AG10803 (cell line): ENCODE measurements at regions not wholly inside any gene's neighbourhood (a gene's known extent, or its start where the extent isn't known, plus 50 kb on each side); places are given as distances from the start of the nearest gene placed in this dataset.

Experiments used
- DNase-seq: peaks from one replicate; pipeline ENCODE4 v3.0.0; 2010; ENCODE audit warnings: low read depth
- H3K4me3 ChIP-seq: 2 replicates; pipeline ENCODE4 v1.5.1; 2011; ENCODE audit warnings: mild to moderate bottlenecking, low read length, control low read depth
- CTCF ChIP-seq: conservative IDR thresholded peaks from 2 replicates; pipeline ENCODE4 v1.5.1; 2011; ENCODE audit warnings: mild to moderate bottlenecking, low read length, control low read depth, inconsistent platforms

- no peak for DNase-seq
- H3K4me3 ChIP-seq, result no peak overlapping the region
- TF ChIP-seq CTCF, result no peak
Observed at GRCh38 chr4:133000012-133000411, 149.1 kb upstream of the PCDH10 start.

GRCh38 chr4:133003169-133003568, 145.9 kb upstream of the PCDH10 start:
- TF ChIP-seq CTCF, result no peak
- no peak for DNase-seq

GRCh38 chr4:133014473-133015135, 134.5 kb upstream of the PCDH10 start:
- no peak for DNase-seq
- no peak overlapping the region for H3K4me3 ChIP-seq
- TF ChIP-seq CTCF, result no peak

More at GRCh38 chr4:133003169-133003568, 145.9 kb upstream of the PCDH10 start:
- no peak overlapping the region for H3K4me3 ChIP-seq

- no peak overlapping the region for H3K4me3 ChIP-seq
- DNase-seq, result no peak
- no peak for TF ChIP-seq CTCF
Observed at GRCh38 chr4:133045288-133045687, 103.8 kb upstream of the PCDH10 start.

GRCh38 chr4:133046156-133046555, 102.9 kb upstream of the PCDH10 start:
- no peak for TF ChIP-seq CTCF
- no peak for DNase-seq

GRCh38 chr4:133058701-133059100, 90.4 kb upstream of the PCDH10 start:
- H3K4me3 ChIP-seq, result no peak overlapping the region
- no peak for DNase-seq
- TF ChIP-seq CTCF, result no peak

More at GRCh38 chr4:133046156-133046555, 102.9 kb upstream of the PCDH10 start:
- H3K4me3 ChIP-seq, result no peak overlapping the region

- no peak for DNase-seq
- no peak for TF ChIP-seq CTCF
Observed at GRCh38 chr4:133059117-133059516, 90.0 kb upstream of the PCDH10 start.

More at GRCh38 chr4:133059117-133059516, 90.0 kb upstream of the PCDH10 start:
- H3K4me3 ChIP-seq, result no peak overlapping the region
